ENCODE measurements at regions not wholly inside any gene's neighbourhood (a gene's known extent, or its start where the extent isn't known, plus 50 kb on each side); places are given as distances from the start of the nearest gene placed in this dataset.

DNA sequence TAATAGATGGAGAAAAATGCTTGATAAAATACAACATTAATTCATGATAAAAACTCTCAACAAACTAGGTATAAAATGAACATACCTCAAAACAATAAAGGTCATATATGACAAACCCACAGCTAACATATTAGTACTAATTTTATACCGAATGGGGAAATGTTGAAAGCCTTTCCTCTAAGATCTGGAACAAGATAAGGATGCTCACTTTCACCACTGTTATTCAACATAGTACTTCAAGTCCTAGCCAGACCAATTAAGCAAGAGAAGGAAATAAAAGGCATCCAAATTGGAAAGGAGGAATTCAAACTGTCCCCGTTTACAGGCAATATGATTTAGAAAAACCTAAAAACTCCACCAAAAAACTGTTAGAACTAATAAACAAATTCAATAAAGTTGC, 61.5 kb upstream of the CTIF start:
- Histone ChIP-seq H3K9me3 (no peaks in the 10 kb centered on the region), H3K27ac (no peak overlapping the region), H3K36me3 (no peaks in the 10 kb centered on the region), H3K27me3 (no peaks in the 10 kb centered on the region), H3K4me1 (no peaks in the 10 kb centered on the region), H3K4me3 (no peak overlapping the region)
- TF ChIP-seq CTCF (IDR thresholded peaks at IDR 0.05) = no peak
- intact Hi-C loops (cut with DNase I) = no loop called here
- no peak for DNase-seq (ENCODE audit: low spot score in 2 of 2)

DNA sequence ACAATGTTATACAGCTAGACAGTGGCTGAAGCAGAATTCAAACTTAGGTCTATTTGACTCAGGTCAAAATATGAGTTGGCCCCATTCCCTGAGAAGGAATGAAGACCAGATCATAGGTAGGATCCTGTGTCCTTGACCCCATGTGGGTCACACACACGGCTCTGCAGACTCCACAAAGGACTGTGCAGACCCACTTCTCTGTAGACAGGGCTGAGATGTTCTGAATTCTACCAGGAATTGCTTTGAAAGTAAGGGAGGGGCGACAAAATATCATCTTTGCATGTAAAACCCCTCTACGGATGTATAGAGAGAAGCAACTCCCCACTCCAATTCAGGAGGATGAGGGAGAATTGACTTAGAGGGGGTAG, 62.3 kb upstream of the CTIF start:
- Histone ChIP-seq H3K27me3 (no peaks in the 10 kb centered on the region), H3K36me3 (no peaks in the 10 kb centered on the region), H3K9me3 (no peaks in the 10 kb centered on the region), H3K4me3 (no peak overlapping the region), H3K27ac (no peak overlapping the region), H3K4me1 (no peaks in the 10 kb centered on the region)
- TF ChIP-seq CTCF (IDR thresholded peaks at IDR 0.05) = no peak
- DNase-seq (ENCODE audit: low spot score in 2 of 2) = no peak
- intact Hi-C loops (cut with DNase I) = loop anchor here (1.0 kb wide), 1 partner anchor 188 kb away; no protein-coding TSS in a partner anchor

DNA sequence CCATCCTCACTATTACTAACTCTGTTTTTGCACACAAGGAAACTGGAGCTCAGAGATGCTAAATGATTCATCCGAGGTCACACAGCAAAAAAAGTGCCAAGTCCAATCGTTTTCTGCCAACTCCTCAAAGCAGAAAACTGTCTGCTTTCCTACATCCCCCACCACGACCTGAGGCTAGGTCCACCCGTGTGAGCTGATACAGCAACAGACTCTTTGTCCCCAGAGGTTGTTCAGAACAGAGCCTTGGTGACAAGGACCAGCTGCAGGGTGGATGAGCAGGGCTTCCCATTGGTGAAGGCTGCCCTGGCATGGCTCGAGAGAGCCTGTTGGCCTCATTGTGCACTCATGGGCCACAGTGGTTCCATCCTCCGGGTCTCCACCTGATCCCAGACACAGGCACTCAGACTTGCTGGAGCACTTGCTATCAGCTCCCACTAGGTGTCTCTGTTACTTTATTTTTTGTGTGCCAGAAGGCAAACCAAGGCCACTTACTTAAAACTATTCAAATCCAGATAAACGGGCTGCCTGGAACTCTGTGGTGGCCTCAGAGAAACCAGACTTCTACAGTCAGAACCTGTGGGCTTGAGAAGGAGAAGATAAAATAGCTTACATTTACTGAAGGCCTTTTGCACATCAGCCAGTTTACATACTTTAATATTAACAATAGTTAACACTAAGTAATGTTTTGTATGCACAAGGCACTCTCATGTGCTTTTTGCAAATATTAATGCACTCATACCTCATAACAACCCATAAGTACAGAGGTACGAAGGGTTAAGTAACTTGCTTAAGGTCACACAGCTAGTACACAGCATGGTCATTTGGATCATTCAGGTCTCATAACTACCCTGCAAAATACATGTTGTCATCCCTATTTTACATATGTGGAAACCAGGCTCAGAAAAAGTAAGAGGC, 62.9 kb upstream of the CTIF start:
- H3K36me3 ChIP-seq = no peaks in the 10 kb centered on the region
- no peak overlapping the region for H3K27ac ChIP-seq
- intact Hi-C loops (cut with DNase I) = loop anchor here (1.0 kb wide), 1 partner anchor 188 kb away; no protein-coding TSS in a partner anchor
- no peak overlapping the region for H3K4me3 ChIP-seq
- H3K4me1 ChIP-seq = no peaks in the 10 kb centered on the region
- TF ChIP-seq CTCF (IDR thresholded peaks at IDR 0.05) = peak; percentile 53 to 90 (median 88)
- H3K9me3 ChIP-seq = no peaks in the 10 kb centered on the region
- no peaks in the 10 kb centered on the region for H3K27me3 ChIP-seq
- peak in 1 of 2 donors; percentile 78 for DNase-seq (ENCODE audit: low spot score in 2 of 2)

DNA sequence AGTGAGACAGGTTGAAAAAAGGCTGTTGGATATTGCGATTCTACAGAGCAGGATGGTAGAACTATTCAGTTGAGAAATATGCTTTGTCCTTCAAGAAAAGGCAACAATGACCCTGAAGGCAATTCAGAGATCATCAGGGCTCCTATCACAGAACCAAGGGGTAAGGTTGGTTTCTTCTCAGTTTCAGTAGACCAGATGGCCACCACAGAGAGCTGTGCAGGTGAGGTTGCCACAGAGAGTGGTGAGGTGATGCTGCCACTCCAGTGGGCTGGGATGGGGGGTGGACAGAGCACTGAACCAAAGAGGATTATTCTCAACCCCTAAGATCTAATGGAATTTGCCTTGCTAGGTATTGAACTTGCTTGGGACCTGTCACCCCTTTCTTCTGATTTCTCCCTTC, 64.6 kb upstream of the ZBTB7C start:
- Histone ChIP-seq H3K4me1 (no peaks in the 10 kb centered on the region), H3K36me3 (no peaks in the 10 kb centered on the region), H3K9me3 (no peaks in the 10 kb centered on the region), H3K27ac (no peak overlapping the region), H3K27me3 (no peaks in the 10 kb centered on the region), H3K4me3 (no peak overlapping the region)
- intact Hi-C loops (cut with DNase I) = no loop called here
- no peak for DNase-seq (ENCODE audit: low spot score in 2 of 2)
- TF ChIP-seq CTCF (IDR thresholded peaks at IDR 0.05) = no peak

DNA sequence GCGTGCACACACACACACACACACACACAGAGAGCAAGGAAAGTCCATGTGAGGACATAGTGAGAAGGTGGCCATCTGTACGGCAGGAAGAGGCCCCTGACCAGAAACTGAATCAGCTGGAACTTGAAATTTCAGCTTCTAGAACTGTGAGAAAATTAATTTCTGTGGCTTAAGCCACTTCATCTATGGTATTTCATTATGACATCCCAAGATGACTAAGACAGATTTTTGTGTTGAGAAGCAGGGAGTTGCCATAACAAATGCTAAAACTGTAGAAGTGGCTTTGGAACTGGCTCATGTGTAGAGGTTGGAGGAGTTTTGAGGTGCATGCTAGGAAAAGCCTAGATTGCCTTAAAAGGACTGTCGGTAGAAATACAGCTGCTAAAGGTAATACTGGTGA, 63.4 kb upstream of the ZBTB7C start:
- Histone ChIP-seq H3K4me1 (no peaks in the 10 kb centered on the region), H3K9me3 (no peaks in the 10 kb centered on the region), H3K4me3 (no peak overlapping the region), H3K36me3 (no peaks in the 10 kb centered on the region), H3K27ac (no peak overlapping the region), H3K27me3 (no peaks in the 10 kb centered on the region)
- intact Hi-C loops (cut with DNase I) = no loop called here
- no peak for DNase-seq (ENCODE audit: low spot score in 2 of 2)
- TF ChIP-seq CTCF (IDR thresholded peaks at IDR 0.05) = no peak

All from ascending aorta (tissue), 2 donors.